MM.1S (cell line): ENCODE measurements at regions not wholly inside any gene's neighbourhood (a gene's known extent, or its start where the extent isn't known, plus 50 kb on each side); places are given as distances from the start of the nearest gene placed in this dataset.

Source experiments
- EZH2 ChIP-seq: fragments of 300-600 bp; sonication (generic); optimal IDR thresholded peaks from 2 replicates; pipeline ENCODE3; 2017; ENCODE audit warnings: low read depth, mild to moderate bottlenecking, antibody characterized with exemption, low read length, mixed read lengths
- EZH2phosphoT487 ChIP-seq: fragments of 300-600 bp; sonication (generic); IDR thresholded peaks from 2 replicates; pipeline ENCODE4 v1.6.1; 2018; ENCODE audit warnings: antibody characterized with exemption, low read length
- TF ChIP-seq, protein P1 (sequence below): fragments of 300-600 bp; sonication (generic); IDR thresholded peaks from 2 replicates; pipeline ENCODE4 v1.5.1; 2016; ENCODE audit warnings: antibody characterized with exemption, low read length, mixed read lengths

DNA sequence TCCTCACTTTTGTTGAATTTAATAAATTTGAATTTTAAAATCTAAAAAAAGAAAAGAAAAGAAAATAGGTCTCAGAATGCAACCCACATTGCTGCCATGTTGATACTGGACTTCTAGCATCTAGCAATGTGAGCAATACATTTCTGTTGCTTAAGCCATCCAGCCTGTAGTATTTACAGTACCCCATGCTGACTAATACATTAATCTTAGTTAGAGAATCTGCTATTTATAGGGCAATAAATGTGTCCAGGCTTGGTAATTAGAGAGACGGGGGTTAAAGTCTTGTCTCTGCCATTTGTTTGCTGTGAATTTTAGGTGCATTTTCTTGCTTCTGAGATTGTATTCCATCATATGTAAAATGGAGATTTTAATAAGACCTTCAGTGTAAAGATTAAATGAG, 471.3 kb downstream of the DHX35 start:
- TF ChIP-seq, protein P1, sequence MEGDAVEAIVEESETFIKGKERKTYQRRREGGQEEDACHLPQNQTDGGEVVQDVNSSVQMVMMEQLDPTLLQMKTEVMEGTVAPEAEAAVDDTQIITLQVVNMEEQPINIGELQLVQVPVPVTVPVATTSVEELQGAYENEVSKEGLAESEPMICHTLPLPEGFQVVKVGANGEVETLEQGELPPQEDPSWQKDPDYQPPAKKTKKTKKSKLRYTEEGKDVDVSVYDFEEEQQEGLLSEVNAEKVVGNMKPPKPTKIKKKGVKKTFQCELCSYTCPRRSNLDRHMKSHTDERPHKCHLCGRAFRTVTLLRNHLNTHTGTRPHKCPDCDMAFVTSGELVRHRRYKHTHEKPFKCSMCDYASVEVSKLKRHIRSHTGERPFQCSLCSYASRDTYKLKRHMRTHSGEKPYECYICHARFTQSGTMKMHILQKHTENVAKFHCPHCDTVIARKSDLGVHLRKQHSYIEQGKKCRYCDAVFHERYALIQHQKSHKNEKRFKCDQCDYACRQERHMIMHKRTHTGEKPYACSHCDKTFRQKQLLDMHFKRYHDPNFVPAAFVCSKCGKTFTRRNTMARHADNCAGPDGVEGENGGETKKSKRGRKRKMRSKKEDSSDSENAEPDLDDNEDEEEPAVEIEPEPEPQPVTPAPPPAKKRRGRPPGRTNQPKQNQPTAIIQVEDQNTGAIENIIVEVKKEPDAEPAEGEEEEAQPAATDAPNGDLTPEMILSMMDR, result no peak
- TF ChIP-seq EZH2 (no peak), EZH2phosphoT487 (no peak)
